Thyroid gland (tissue), 4 donors: ENCODE measurements at regions not wholly inside any gene's neighbourhood (a gene's known extent, or its start where the extent isn't known, plus 50 kb on each side); places are given as distances from the start of the nearest gene placed in this dataset.

Experiments used
- DNase-seq, 2 donors: peaks; one replicate each; pipeline ENCODE4 v3.0.0-alpha.2; 2019
- H3K27ac ChIP-seq, 3 donors: fragments of 200-600 bp; sonication (generic); 1 replicate in 2 of 3; 2 replicates in 1 of 3; pipeline ENCODE4 v1.5.1; 2016 to 2019; ENCODE audit warnings: mild to moderate bottlenecking in 1 of 3, moderate library complexity in 1 of 3
- H3K27me3 ChIP-seq: fragments of 200-600 bp; sonication (generic); one replicate; pipeline ENCODE4 v1.5.1; 2019
- H3K36me3 ChIP-seq, 2 donors: fragments of 200-600 bp; sonication (generic); one replicate each; pipeline ENCODE4 v1.5.1; 2016 to 2019
- H3K4me1 ChIP-seq, 2 donors: fragments of 200-600 bp; sonication (generic); one replicate each; pipeline ENCODE4 v1.5.1; 2017 to 2019
- H3K4me3 ChIP-seq, 3 donors: fragments of 200-600 bp; sonication (generic); replicated peaks in 1 of 3; 1 replicate in 2 of 3; 2 replicates in 1 of 3; pipeline ENCODE4 v1.5.1; 2016; ENCODE audit warnings: mild to moderate bottlenecking in 1 of 3
- H3K9me3 ChIP-seq: fragments of 200-600 bp; sonication (generic); one replicate; pipeline ENCODE4 v1.5.1; 2017
- CTCF ChIP-seq, 6 experiments: fragments of 200-600 bp in 3 of 6; fragments of 450-650 bp in 3 of 6; sonication (generic) in 3 of 6; IDR thresholded peaks; one replicate each; pipeline ENCODE4 v1.5.1; 2016 to 2019; ENCODE audit warnings: antibody characterized with exemption in 6 of 6, mild to moderate bottlenecking in 2 of 6, inconsistent platforms in 1 of 6, moderate library complexity in 1 of 6
- POLR2A ChIP-seq, 2 donors: fragments of 450-650 bp; IDR thresholded peaks; one replicate each; pipeline ENCODE4 v1.6.1; 2017; ENCODE audit warnings: antibody characterized with exemption in 2 of 2, mild to moderate bottlenecking in 2 of 2, moderate library complexity in 1 of 2
- WGBS, 2 donors: methylation state at CpG; one replicate each; pipeline ENCODE4 v1.1.5; 2017; 5-methylcytosine and 5-hydroxymethylcytosine counted together
- intact Hi-C: fragments of 100-400 bp; cut with DNase I; formaldehyde crosslinking; loops from one replicate; pipeline ENCODE4 v1.15.1; 2023

- DNase-seq, result no peak
- intact Hi-C loops, result no loop called here
- H3K4me3 ChIP-seq, result no peak overlapping the region
- TF ChIP-seq POLR2A (IDR thresholded peaks at IDR 0.05), result no peak
- TF ChIP-seq CTCF (IDR thresholded peaks at IDR 0.05), result no peak
- 68 to 87% methylated on average over 3 of the region's 3 CpGs for WGBS, 2 donors
- H3K9me3 ChIP-seq, result no peaks in the 10 kb centered on the region
- no peak overlapping the region for H3K27ac ChIP-seq
- H3K36me3 ChIP-seq, result no peaks in the 10 kb centered on the region
- peaks cover 0 to 3% of the 10 kb centered on the region in 2 donors for H3K4me1 ChIP-seq
- H3K27me3 ChIP-seq, result no peaks in the 10 kb centered on the region
These were observed 318.2 kb upstream of the PLXNA2 start for GRCh38 chr1:208562151-208562960.

- Histone ChIP-seq H3K27me3 (no peaks in the 10 kb centered on the region), H3K36me3 (no peaks in the 10 kb centered on the region), H3K27ac (no peak overlapping the region), H3K9me3 (no peaks in the 10 kb centered on the region), H3K4me3 (no peak overlapping the region), H3K4me1 (peaks cover 0 to 3% of the 10 kb centered on the region in 2 donors)
- intact Hi-C loops, result no loop called here
- 82 to 88% methylated on average over 3 of the region's 3 CpGs for WGBS, 2 donors
- DNase-seq, result no peak
- TF ChIP-seq CTCF (IDR thresholded peaks at IDR 0.05), result no peak
- TF ChIP-seq POLR2A (IDR thresholded peaks at IDR 0.05), result no peak
These were observed 320.3 kb upstream of the PLXNA2 start for GRCh38 chr1:208564466-208564865.

- no peak overlapping the region for H3K4me3 ChIP-seq
- H3K27ac ChIP-seq, result no peak overlapping the region
- H3K4me1 ChIP-seq, result peaks cover 0 to 3% of the 10 kb centered on the region in 2 donors
- intact Hi-C loops, result no loop called here
- no peak for TF ChIP-seq CTCF (IDR thresholded peaks at IDR 0.05)
- no peak for TF ChIP-seq POLR2A (IDR thresholded peaks at IDR 0.05)
- H3K36me3 ChIP-seq, result no peaks in the 10 kb centered on the region
- 84 to 95% methylated on average over 6 of the region's 6 CpGs for WGBS, 2 donors
- H3K9me3 ChIP-seq, result no peaks in the 10 kb centered on the region
- DNase-seq, result peak in 1 of 2 donors; percentile 29
- H3K27me3 ChIP-seq, result no peaks in the 10 kb centered on the region
These were observed 321.7 kb upstream of the PLXNA2 start for GRCh38 chr1:208565756-208566440.

GRCh38 chr1:208569181-208569580, 325.0 kb upstream of the PLXNA2 start:
- H3K36me3 ChIP-seq, result no peaks in the 10 kb centered on the region
- no peak for DNase-seq
- peaks cover 0 to 3% of the 10 kb centered on the region in 2 donors for H3K4me1 ChIP-seq
- intact Hi-C loops, result no loop called here
- H3K9me3 ChIP-seq, result no peaks in the 10 kb centered on the region
- H3K27me3 ChIP-seq, result no peaks in the 10 kb centered on the region
- H3K27ac ChIP-seq, result no peak overlapping the region
- WGBS, 2 donors, result 100% methylated on average over 1 of the region's 1 CpG
- no peak for TF ChIP-seq POLR2A (IDR thresholded peaks at IDR 0.05)
- no peak for TF ChIP-seq CTCF (IDR thresholded peaks at IDR 0.05)
- H3K4me3 ChIP-seq, result no peak overlapping the region

- WGBS, 2 donors, result 85 to 95% methylated on average over 5 of the region's 5 CpGs
- H3K9me3 ChIP-seq, result no peaks in the 10 kb centered on the region
- no peaks in the 10 kb centered on the region for H3K36me3 ChIP-seq
- no peaks in the 10 kb centered on the region for H3K27me3 ChIP-seq
- H3K4me1 ChIP-seq, result peaks cover 0 to 3% of the 10 kb centered on the region in 2 donors
- no peak for TF ChIP-seq CTCF (IDR thresholded peaks at IDR 0.05)
- TF ChIP-seq POLR2A (IDR thresholded peaks at IDR 0.05), result no peak
- intact Hi-C loops, result no loop called here
- no peak overlapping the region for H3K4me3 ChIP-seq
- DNase-seq, result no peak
- H3K27ac ChIP-seq, result no peak overlapping the region
These were observed 326.2 kb upstream of the PLXNA2 start for GRCh38 chr1:208570362-208570761.
